Keratinocyte (primary cell): ENCODE measurements at regions not wholly inside any gene's neighbourhood (a gene's known extent, or its start where the extent isn't known, plus 50 kb on each side); places are given as distances from the start of the nearest gene placed in this dataset.

Experiments used
- CTCF ChIP-seq, 3 experiments: IDR thresholded peaks in 1 of 3; conservative IDR thresholded peaks in 1 of 3; optimal IDR thresholded peaks in 1 of 3; 2 replicates in 2 of 3; 3 replicates in 1 of 3; pipeline versions ENCODE3 to v1.5.1; 2011; ENCODE audit warnings: low read length in 3 of 3, mild to moderate bottlenecking in 3 of 3, moderate library complexity in 2 of 3, control low read depth in 1 of 3, inconsistent platforms in 1 of 3; ENCODE audit not compliant: insufficient read depth in 2 of 3; ENCODE audit errors: extremely low read depth in 1 of 3
- EZH2 ChIP-seq: IDR thresholded peaks from one replicate; pipeline ENCODE4 v1.6.1; 2012; ENCODE audit warnings: inconsistent platforms, mild to moderate bottlenecking, low read length, moderate library complexity

DNA sequence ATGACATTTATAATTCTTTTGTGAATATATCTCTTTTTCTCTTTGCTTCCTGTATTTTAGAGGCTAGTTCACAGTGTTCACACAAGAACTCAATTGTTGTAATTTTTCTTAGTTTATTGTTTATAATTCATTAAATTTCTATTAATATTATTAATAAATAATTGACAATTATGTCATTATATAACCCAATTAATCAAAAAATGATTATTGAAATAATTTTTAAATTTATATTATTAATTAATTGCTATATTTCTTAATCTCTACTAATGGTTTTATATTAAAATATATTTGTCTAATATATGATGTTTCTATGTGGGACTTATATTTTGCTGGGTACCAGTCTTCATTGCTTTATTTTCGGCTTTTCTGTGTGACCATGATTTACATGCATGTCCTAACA, 618.4 kb downstream of the CDH9 start:
- TF ChIP-seq CTCF (optimal IDR thresholded peaks at IDR 0.05 in 1 of 3, IDR thresholded peaks at IDR 0.05 in 1 of 3, conservative IDR thresholded peaks at IDR 0.05 in 1 of 3; ENCODE audit: extremely low read depth in 1 of 3, insufficient read depth in 2 of 3, low read length in 3 of 3) (no peak), EZH2 (no peak)
